Subcutaneous abdominal adipose tissue (tissue), 5 donors: ENCODE measurements at regions not wholly inside any gene's neighbourhood (a gene's known extent, or its start where the extent isn't known, plus 50 kb on each side); places are given as distances from the start of the nearest gene placed in this dataset.

ENCODE experiments used
- H3K27ac ChIP-seq: one replicate; pipeline ENCODE4 v1.7.0; 2013; ENCODE audit warnings: low read depth, mild to moderate bottlenecking, inconsistent platforms, low read length, moderate library complexity
- H3K27me3 ChIP-seq, 5 donors: one replicate each; pipeline ENCODE4 v1.7.0; 2013; ENCODE audit warnings: low read length in 5 of 5, inconsistent platforms in 1 of 5; ENCODE audit not compliant: control insufficient read depth in 5 of 5, insufficient read depth in 4 of 5
- H3K36me3 ChIP-seq, 5 donors: one replicate each; pipeline ENCODE4 v1.7.0; 2013; ENCODE audit warnings: low read length in 5 of 5; ENCODE audit not compliant: control insufficient read depth in 5 of 5, insufficient read depth in 5 of 5
- H3K4me1 ChIP-seq, 5 donors: one replicate each; pipeline ENCODE4 v1.7.0; 2013; ENCODE audit warnings: low read length in 5 of 5, mild to moderate bottlenecking in 3 of 5, moderate library complexity in 1 of 5; ENCODE audit not compliant: control insufficient read depth in 5 of 5, insufficient read depth in 5 of 5
- H3K4me3 ChIP-seq, 5 donors: one replicate each; pipeline ENCODE4 v1.7.0; 2013; ENCODE audit warnings: low read length in 5 of 5, low read depth in 1 of 5
- H3K9ac ChIP-seq, 5 donors: one replicate each; pipeline ENCODE4 v1.7.0; 2013; ENCODE audit warnings: low read length in 5 of 5, mild to moderate bottlenecking in 4 of 5, moderate library complexity in 3 of 5
- H3K9me3 ChIP-seq, 5 donors: one replicate each; pipeline ENCODE4 v1.7.0; 2013; ENCODE audit warnings: low read length in 5 of 5; ENCODE audit not compliant: control insufficient read depth in 5 of 5
- donor health status: healthy.
- donor health status: healthy.
- donor health status: healthy.
- donor health status: healthy.
- donor health status: healthy.

- Histone ChIP-seq H3K9ac (no peak overlapping the region), H3K9me3 (peaks cover 0 to 9% (median 3%) of the 10 kb centered on the region in 5 donors), H3K27ac (no peak overlapping the region), H3K36me3 (no peaks in the 10 kb centered on the region), H3K4me3 (no peak overlapping the region), H3K4me1 (no peaks in the 10 kb centered on the region), H3K27me3 (peaks cover 10 to 24% (median 16%) of the 10 kb centered on the region in 5 donors)
These were observed 466.4 kb downstream of the NPHP4 start for GRCh38 chr1:5525597-5526384.

GRCh38 chr1:5522531-5523145, 469.6 kb downstream of the NPHP4 start:
- Histone ChIP-seq H3K36me3 (no peaks in the 10 kb centered on the region), H3K9ac (no peak overlapping the region), H3K27ac (no peak overlapping the region), H3K9me3 (peaks cover 0 to 4% (median 0%) of the 10 kb centered on the region in 5 donors), H3K4me1 (no peaks in the 10 kb centered on the region), H3K27me3 (peaks cover 10 to 24% (median 15%) of the 10 kb centered on the region in 5 donors), H3K4me3 (no peak overlapping the region)

GRCh38 chr1:5519366-5520135, 472.7 kb downstream of the NPHP4 start:
- Histone ChIP-seq H3K27me3 (peaks cover 4 to 20% (median 19%) of the 10 kb centered on the region in 5 donors), H3K9ac (no peak overlapping the region), H3K4me1 (no peaks in the 10 kb centered on the region), H3K4me3 (no peak overlapping the region), H3K9me3 (peaks cover 0 to 4% (median 0%) of the 10 kb centered on the region in 5 donors), H3K36me3 (no peaks in the 10 kb centered on the region), H3K27ac (no peak overlapping the region)

GRCh38 chr1:5516756-5517155, 475.5 kb downstream of the NPHP4 start:
- no peak overlapping the region for H3K4me3 ChIP-seq
- H3K36me3 ChIP-seq: no peaks in the 10 kb centered on the region
- H3K9ac ChIP-seq: no peak overlapping the region
- H3K4me1 ChIP-seq: no peaks in the 10 kb centered on the region
- H3K27ac ChIP-seq: no peak overlapping the region
- H3K9me3 ChIP-seq: no peaks in the 10 kb centered on the region
- H3K27me3 ChIP-seq: peaks cover 0 to 9% (median 7%) of the 10 kb centered on the region in 5 donors

GRCh38 chr1:5515501-5515900, 476.7 kb downstream of the NPHP4 start:
- Histone ChIP-seq H3K27ac (no peak overlapping the region), H3K36me3 (no peaks in the 10 kb centered on the region), H3K27me3 (peaks cover 0 to 19% (median 13%) of the 10 kb centered on the region in 5 donors), H3K9me3 (no peaks in the 10 kb centered on the region), H3K4me3 (no peak overlapping the region), H3K4me1 (no peaks in the 10 kb centered on the region), H3K9ac (no peak overlapping the region)

GRCh38 chr1:5514527-5515183, 477.6 kb downstream of the NPHP4 start:
- Histone ChIP-seq H3K4me1 (no peaks in the 10 kb centered on the region), H3K27ac (no peak overlapping the region), H3K9ac (no peak overlapping the region), H3K9me3 (no peaks in the 10 kb centered on the region), H3K4me3 (no peak overlapping the region), H3K36me3 (no peaks in the 10 kb centered on the region), H3K27me3 (peaks cover 0 to 20% (median 15%) of the 10 kb centered on the region in 5 donors)

GRCh38 chr1:5513846-5514526, 478.2 kb downstream of the NPHP4 start:
- no peak overlapping the region for H3K9ac ChIP-seq
- no peaks in the 10 kb centered on the region for H3K9me3 ChIP-seq
- no peak overlapping the region for H3K4me3 ChIP-seq
- H3K36me3 ChIP-seq: no peaks in the 10 kb centered on the region
- no peaks in the 10 kb centered on the region for H3K4me1 ChIP-seq
- peaks cover 3 to 25% (median 18%) of the 10 kb centered on the region in 5 donors for H3K27me3 ChIP-seq
- no peak overlapping the region for H3K27ac ChIP-seq

- Histone ChIP-seq H3K27ac (no peak overlapping the region), H3K9ac (no peak overlapping the region), H3K36me3 (no peaks in the 10 kb centered on the region), H3K27me3 (peaks cover 9 to 31% (median 23%) of the 10 kb centered on the region in 5 donors), H3K4me1 (no peaks in the 10 kb centered on the region), H3K9me3 (no peaks in the 10 kb centered on the region), H3K4me3 (no peak overlapping the region)
These were observed 479.0 kb downstream of the NPHP4 start for GRCh38 chr1:5513179-5513578.

GRCh38 chr1:5511381-5512097, 480.7 kb downstream of the NPHP4 start:
- Histone ChIP-seq H3K9me3 (no peaks in the 10 kb centered on the region), H3K4me1 (no peaks in the 10 kb centered on the region), H3K4me3 (no peak overlapping the region), H3K36me3 (no peaks in the 10 kb centered on the region), H3K27me3 (peaks cover 10 to 27% (median 20%) of the 10 kb centered on the region in 5 donors), H3K9ac (no peak overlapping the region), H3K27ac (no peak overlapping the region)
